Loucy (cell line): ENCODE measurements at regions not wholly inside any gene's neighbourhood (a gene's known extent, or its start where the extent isn't known, plus 50 kb on each side); places are given as distances from the start of the nearest gene placed in this dataset.

ENCODE experiments used
- CTCF ChIP-seq: fragments of 200-600 bp; sonication (generic); conservative IDR thresholded peaks from 2 replicates; pipeline ENCODE4 v1.5.1; 2014; ENCODE audit warnings: mild to moderate bottlenecking, antibody characterized with exemption, low read length
- EZH2phosphoT487 ChIP-seq: fragments of 200-600 bp; IDR thresholded peaks from 2 replicates; pipeline ENCODE4 v1.6.1; 2018; ENCODE audit warnings: antibody characterized with exemption, mild to moderate bottlenecking, moderate library complexity, borderline replicate concordance

GRCh38 chr10:117948493-117948892, 98.2 kb downstream of the RAB11FIP2 start:
- TF ChIP-seq CTCF (no peak; the same call in 1 of the 2 replicates), EZH2phosphoT487 (no peak)
